Panc1 (cell line): ENCODE measurements at regions not wholly inside any gene's neighbourhood (a gene's known extent, or its start where the extent isn't known, plus 50 kb on each side); places are given as distances from the start of the nearest gene placed in this dataset.

Source experiments
- POLR2AphosphoS5 ChIP-seq: IDR thresholded peaks from 2 replicates; pipeline ENCODE4 v1.6.1; 2012; ENCODE audit warnings: mild to moderate bottlenecking, low read depth, low read length, moderate library complexity
- SIN3A ChIP-seq: IDR thresholded peaks from 2 replicates; pipeline ENCODE4 v1.6.1; 2012; ENCODE audit warnings: low read depth, mild to moderate bottlenecking, low read length, moderate library complexity, borderline replicate concordance; ENCODE audit not compliant: insufficient read depth
- TF ChIP-seq, protein P1 (sequence below): fragments of 450-650 bp; IDR thresholded peaks from 2 replicates; pipeline ENCODE4 v1.5.1; 2017; ENCODE audit warnings: mild to moderate bottlenecking

DNA sequence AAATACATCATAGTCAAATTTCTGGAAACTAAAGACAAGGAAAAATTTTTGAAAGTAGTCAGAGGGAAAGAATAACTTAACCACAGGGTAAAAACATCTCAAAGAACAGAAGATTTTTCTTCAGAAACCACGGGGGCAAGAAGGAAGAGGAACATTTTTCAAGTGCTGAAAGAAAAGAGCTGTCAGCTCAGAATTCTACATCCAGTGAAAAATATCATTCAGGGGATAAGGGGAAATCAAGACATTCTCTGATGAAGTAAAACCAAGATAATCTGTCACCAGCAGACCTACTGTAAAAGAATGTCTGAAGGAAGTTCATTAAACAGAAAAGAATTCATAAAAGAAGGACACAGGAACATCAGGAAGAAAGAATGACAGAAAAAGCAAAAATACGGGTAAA, 111.2 kb upstream of the TMEM72 start:
- TF ChIP-seq, protein P1, sequence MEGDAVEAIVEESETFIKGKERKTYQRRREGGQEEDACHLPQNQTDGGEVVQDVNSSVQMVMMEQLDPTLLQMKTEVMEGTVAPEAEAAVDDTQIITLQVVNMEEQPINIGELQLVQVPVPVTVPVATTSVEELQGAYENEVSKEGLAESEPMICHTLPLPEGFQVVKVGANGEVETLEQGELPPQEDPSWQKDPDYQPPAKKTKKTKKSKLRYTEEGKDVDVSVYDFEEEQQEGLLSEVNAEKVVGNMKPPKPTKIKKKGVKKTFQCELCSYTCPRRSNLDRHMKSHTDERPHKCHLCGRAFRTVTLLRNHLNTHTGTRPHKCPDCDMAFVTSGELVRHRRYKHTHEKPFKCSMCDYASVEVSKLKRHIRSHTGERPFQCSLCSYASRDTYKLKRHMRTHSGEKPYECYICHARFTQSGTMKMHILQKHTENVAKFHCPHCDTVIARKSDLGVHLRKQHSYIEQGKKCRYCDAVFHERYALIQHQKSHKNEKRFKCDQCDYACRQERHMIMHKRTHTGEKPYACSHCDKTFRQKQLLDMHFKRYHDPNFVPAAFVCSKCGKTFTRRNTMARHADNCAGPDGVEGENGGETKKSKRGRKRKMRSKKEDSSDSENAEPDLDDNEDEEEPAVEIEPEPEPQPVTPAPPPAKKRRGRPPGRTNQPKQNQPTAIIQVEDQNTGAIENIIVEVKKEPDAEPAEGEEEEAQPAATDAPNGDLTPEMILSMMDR = no peak
- TF ChIP-seq POLR2AphosphoS5 (no peak), SIN3A (no peak)
